WERI-Rb-1 (cell line): ENCODE measurements at regions not wholly inside any gene's neighbourhood (a gene's known extent, or its start where the extent isn't known, plus 50 kb on each side); places are given as distances from the start of the nearest gene placed in this dataset.

ENCODE experiments used
- DNase-seq: peaks from one replicate; pipeline ENCODE4 v3.0.0-alpha.2; 2020
- H3K27ac ChIP-seq: fragments of 250-450 bp; sonication (Bioruptor Pico); 2 replicates; pipeline ENCODE4 v1.5.1; 2020; ENCODE audit warnings: mild to moderate bottlenecking, moderate library complexity
- H3K27me3 ChIP-seq: fragments of 250-450 bp; sonication (Bioruptor Pico); 2 replicates; pipeline ENCODE4 v1.5.1; 2021; ENCODE audit warnings: mild to moderate bottlenecking, low read depth, moderate library complexity; ENCODE audit not compliant: insufficient read depth, severe bottlenecking
- H3K36me3 ChIP-seq: fragments of 250-450 bp; sonication (Bioruptor Pico); 2 replicates; pipeline ENCODE4 v1.5.1; 2020; ENCODE audit warnings: mild to moderate bottlenecking, moderate library complexity
- H3K4me3 ChIP-seq: 2 replicates; pipeline ENCODE4 v1.5.1; 2011; ENCODE audit warnings: low read depth, mild to moderate bottlenecking, control low read depth, low read length
- H3K9me3 ChIP-seq: fragments of 250-450 bp; sonication (Bioruptor Pico); 2 replicates; pipeline ENCODE4 v1.5.1; 2021; ENCODE audit warnings: mild to moderate bottlenecking, moderate library complexity; ENCODE audit not compliant: severe bottlenecking
- TF ChIP-seq, protein P1 (sequence below): IDR thresholded peaks from 2 replicates; pipeline ENCODE4 v1.5.1; 2011; ENCODE audit warnings: low read depth, mild to moderate bottlenecking, control low read depth, inconsistent platforms, low read length

DNA sequence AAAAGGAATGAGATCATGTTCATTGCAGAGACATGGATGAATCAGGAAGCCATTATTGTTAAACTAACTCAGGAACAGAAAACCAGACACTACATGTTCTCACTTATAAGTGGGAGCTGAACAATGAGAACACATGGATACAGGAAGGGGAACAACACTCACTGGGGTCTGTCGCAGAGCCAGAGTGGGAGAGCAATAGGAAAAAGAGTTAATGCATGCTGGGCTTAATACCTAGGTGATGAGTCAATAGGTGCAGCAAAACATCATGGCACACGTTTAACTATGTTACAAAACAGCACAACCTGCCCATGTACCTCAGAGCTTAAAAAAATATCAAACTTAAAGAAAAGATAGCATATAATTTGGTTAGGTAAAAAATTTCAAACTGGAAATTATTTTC is 281.4 kb downstream of the PABPC4L start:
- no peaks in the 10 kb centered on the region for H3K27me3 ChIP-seq
- H3K27ac ChIP-seq, result no peak overlapping the region
- DNase-seq, result no peak
- no peaks in the 10 kb centered on the region for H3K9me3 ChIP-seq
- TF ChIP-seq, protein P1, sequence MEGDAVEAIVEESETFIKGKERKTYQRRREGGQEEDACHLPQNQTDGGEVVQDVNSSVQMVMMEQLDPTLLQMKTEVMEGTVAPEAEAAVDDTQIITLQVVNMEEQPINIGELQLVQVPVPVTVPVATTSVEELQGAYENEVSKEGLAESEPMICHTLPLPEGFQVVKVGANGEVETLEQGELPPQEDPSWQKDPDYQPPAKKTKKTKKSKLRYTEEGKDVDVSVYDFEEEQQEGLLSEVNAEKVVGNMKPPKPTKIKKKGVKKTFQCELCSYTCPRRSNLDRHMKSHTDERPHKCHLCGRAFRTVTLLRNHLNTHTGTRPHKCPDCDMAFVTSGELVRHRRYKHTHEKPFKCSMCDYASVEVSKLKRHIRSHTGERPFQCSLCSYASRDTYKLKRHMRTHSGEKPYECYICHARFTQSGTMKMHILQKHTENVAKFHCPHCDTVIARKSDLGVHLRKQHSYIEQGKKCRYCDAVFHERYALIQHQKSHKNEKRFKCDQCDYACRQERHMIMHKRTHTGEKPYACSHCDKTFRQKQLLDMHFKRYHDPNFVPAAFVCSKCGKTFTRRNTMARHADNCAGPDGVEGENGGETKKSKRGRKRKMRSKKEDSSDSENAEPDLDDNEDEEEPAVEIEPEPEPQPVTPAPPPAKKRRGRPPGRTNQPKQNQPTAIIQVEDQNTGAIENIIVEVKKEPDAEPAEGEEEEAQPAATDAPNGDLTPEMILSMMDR, result no peak
- no peak overlapping the region for H3K4me3 ChIP-seq
- no peaks in the 10 kb centered on the region for H3K36me3 ChIP-seq

DNA sequence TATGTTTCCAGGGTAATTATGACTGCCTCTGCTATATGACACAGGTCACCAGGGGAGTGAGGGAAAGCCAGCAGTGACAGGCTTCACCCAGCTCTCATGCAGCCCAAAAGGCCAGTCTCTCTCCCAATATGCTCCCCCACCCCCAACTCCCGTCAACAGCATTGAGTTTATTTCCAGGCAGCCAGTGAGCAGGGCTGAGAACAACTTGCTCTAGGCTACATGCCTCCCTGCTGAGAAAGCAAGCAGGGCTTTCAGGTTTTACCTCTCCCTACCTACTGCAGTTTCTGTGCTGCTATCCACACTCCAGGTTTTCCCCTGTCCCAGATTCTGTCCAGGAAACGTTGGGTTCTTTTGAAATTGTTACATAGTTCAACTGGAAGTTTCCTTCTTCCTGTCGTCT is 291.4 kb downstream of the PABPC4L start:
- Histone ChIP-seq H3K27me3 (no peaks in the 10 kb centered on the region), H3K9me3 (no peaks in the 10 kb centered on the region), H3K4me3 (no peak overlapping the region), H3K36me3 (no peaks in the 10 kb centered on the region), H3K27ac (no peak overlapping the region)
- no peak for DNase-seq
- TF ChIP-seq, protein P1, result no peak

DNA sequence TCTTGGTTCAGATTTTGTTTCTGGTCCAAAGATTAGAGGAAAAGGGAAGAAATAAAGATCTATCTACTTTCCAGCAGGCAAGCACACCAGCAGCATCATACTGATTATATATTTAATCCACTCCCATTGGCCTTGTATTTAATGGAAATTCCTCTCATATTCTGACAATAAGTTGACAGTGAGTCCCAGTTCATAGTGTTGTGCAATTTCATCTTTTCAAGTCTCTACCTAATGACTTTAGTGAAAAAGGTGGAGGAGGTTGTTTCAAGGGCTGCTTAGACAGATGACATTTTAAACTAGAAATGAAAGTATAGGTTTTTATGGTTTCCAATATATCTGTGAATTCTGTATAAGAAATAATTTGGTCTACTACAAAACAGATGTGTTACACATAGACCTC is 298.6 kb downstream of the PABPC4L start:
- no peaks in the 10 kb centered on the region for H3K36me3 ChIP-seq
- no peak overlapping the region for H3K27ac ChIP-seq
- no peak for DNase-seq
- H3K4me3 ChIP-seq, result no peak overlapping the region
- no peaks in the 10 kb centered on the region for H3K27me3 ChIP-seq
- no peaks in the 10 kb centered on the region for H3K9me3 ChIP-seq
- TF ChIP-seq, protein P1, result no peak

DNA sequence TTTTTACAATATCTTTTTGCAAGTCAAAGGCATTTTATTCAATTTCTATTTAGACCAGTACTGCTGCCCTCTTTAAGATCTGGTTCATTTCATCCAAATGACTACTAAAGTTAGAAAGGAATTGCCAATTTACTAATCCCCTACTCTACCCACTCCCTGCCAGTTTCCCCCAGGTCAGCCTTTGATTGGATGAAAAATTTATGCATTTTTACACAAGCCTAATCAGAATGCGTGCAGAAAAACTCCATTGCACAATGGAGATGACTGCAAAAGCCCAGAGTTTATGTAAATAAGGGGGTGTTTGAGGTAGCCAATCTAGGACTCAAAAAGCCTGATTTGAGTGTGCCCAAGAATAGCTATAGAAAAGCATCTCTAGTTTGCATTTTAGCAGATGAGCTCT is 310.6 kb downstream of the PABPC4L start:
- H3K27ac ChIP-seq, result no peak overlapping the region
- TF ChIP-seq, protein P1, result no peak
- H3K4me3 ChIP-seq, result no peak overlapping the region
- no peaks in the 10 kb centered on the region for H3K9me3 ChIP-seq
- no peaks in the 10 kb centered on the region for H3K27me3 ChIP-seq
- no peaks in the 10 kb centered on the region for H3K36me3 ChIP-seq
- DNase-seq, result no peak

DNA sequence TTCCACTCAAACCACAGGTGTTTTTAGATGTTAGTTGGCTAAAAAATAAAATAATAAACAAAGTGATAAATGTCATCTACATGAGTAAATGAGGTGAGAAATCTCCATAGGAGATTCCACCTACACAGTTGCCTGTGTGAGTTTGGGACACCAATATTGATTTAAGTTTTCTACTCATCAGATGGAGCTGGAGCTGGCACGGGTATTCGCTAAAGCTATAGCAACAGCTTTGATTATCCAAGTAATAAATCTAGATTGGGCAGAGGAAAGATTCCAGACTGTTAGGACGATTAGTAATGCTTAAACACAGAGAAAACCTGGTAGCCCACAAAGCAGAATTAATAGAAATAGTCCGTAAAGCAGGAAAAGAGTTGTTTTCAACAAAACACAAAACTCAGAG is 313.9 kb downstream of the PABPC4L start:
- Histone ChIP-seq H3K27me3 (no peaks in the 10 kb centered on the region), H3K4me3 (no peak overlapping the region), H3K36me3 (no peaks in the 10 kb centered on the region), H3K27ac (no peak overlapping the region), H3K9me3 (no peaks in the 10 kb centered on the region)
- no peak for DNase-seq
- TF ChIP-seq, protein P1, result no peak

DNA sequence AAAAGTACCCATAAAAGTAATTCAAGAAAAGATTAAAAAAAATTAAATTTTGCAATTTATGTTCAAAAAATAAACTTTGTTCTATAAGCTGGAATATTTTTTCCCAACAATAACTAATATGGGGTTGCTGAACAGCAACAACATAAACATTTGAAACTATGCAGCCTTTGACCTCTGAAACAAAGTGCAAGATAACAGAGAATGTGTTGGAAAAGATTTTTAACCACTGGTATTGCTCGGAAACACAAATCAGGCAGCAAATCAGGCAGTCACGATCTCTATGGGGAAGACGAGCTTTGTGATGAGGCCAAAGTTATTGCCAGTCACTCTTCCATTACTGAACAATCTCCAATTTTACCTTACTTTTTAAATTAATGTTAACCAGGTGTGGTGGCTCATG is 332.1 kb downstream of the PABPC4L start:
- TF ChIP-seq, protein P1, result no peak
- no peaks in the 10 kb centered on the region for H3K9me3 ChIP-seq
- no peak for DNase-seq
- H3K4me3 ChIP-seq, result no peak overlapping the region
- H3K36me3 ChIP-seq, result no peaks in the 10 kb centered on the region
- H3K27ac ChIP-seq, result no peak overlapping the region
- no peaks in the 10 kb centered on the region for H3K27me3 ChIP-seq
